ENCODE measurements at regions not wholly inside any gene's neighbourhood (a gene's known extent, or its start where the extent isn't known, plus 50 kb on each side); places are given as distances from the start of the nearest gene placed in this dataset.

DNA sequence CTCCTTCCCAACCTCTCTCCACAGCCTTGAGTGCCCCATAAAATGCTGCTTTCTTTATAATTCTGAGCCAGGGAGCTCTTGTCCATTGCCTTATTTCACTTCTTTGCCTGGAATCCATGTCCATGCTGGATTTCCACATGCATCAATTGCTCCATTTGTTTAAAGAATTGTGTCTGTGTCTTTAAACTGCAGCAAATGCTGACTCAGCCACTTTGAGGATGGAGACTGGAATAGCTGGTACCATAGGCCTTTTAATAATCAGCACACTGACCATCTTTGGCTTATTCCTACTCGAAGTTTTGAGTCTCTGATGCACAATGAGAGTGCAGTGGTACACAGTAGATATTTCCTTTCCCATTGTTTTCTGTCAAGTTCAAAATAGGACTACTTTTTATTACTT is 318.8 kb downstream of the LRIG3 start:
- DNase-seq: no peak

DNA sequence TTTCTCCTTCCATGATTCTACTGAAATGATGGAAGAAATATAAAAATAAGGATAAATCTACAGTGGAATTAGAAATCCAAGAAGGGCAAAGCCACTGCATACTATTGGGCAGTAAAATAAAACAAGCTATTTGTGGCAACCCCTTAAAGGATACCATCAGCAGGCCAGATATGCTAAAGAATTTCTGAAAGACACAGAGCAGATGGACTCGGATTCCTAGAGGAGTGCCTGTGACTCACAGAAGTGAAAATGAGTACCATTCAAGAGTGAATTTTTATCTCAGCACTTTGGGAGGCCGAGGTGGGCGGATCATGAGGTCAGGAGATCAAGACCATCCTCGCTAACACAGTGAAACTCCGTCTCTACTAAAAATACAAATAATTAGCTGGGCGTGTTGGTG is 318.1 kb downstream of the LRIG3 start:
- DNase-seq: no peak

DNA sequence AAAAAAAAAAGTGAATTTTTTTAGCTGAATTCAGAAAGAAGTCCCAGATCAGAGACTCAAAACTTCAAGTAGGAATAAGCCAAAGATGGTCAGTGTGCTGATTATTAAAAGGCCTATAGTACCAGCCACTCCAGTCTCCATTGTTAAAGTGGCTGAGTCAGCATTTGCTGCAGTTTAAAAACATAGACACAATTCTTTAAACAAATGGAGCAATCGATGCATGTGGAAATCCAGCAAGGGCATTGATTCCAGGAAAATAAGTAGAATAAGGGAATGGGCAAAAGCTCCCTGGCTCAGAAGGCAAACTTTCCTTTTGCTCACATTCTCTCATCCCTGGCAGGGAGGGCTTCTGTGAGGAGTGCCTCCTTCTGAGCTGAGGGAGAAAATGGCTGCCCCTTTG is 317.6 kb downstream of the LRIG3 start:
- DNase-seq: no peak

DNA sequence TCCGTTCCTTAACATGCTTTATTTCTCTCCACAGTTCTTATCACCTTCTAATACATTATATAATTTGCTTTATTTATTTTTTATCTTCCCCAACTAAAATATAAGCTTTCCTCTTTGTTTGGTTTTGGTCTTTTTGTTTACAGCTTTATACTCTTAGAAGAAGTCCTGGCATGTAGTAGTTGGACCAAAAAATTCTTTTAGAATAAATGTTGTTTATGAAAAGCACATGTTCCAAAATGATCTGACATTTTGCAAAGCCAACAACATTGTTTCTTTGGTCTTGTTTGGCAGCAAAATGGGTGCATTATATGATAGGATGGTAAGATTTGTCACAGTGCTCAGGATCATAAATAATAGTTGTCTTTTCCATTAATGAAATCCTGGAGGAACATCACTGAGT is 312.5 kb downstream of the LRIG3 start:
- no peak for DNase-seq

DNA sequence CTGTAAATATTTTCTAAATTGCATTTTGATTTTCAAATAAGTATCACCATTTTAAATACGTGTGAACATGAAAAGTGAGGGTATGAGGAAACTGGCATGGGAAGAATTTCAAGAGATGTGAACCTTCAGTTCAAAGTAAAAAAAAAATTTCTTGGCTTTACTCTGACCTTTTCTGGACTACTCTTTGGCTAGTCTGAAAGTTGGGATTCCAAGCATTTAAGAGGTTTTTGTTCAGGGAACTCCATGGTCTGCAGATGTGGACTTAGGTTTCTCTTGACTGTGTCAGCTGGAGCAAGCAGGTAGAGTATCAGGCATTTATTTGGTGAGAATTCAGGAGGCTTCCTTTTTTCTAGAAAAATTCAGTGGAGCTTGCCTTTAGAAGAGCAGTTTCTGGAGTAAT is 311.6 kb downstream of the LRIG3 start:
- no peak for DNase-seq

DNA sequence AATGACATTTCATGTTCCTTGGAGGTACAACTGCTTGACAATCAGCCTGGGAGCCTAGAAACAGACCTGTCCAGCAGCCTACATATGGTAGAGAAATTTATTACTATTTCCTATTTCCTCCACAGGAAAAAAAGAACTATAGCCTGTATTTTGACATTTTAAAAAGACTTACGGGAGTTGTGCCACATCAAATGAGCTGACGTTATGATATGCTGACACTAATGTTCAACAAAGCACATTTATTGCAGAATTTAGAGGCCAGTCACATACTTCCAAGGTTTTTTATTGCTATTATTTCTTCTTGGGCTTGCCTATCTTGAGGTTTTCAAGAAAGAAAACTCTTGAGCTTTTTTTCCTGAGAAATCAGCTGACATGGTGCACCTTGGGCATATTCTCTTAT is 305.3 kb downstream of the LRIG3 start:
- no peak for DNase-seq

DNA sequence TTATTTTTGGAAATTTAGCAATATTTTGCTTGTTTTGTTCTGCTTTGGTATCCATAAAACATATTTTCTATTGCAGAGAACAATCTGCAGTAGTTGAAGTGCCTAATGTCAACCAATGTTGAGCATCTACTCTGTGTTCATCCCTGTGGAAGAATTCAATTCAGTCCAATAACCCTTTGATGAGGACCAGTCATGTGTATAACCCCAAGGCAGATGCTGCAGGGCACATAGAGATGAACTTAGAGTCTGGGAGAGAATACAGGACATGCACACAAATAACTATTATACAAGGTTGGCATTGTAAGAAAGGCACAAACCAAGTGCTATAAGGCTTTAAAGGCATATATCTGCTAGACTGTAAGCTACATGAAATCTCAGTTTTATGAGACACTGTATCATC is 304.7 kb downstream of the LRIG3 start:
- DNase-seq: no peak

DNA sequence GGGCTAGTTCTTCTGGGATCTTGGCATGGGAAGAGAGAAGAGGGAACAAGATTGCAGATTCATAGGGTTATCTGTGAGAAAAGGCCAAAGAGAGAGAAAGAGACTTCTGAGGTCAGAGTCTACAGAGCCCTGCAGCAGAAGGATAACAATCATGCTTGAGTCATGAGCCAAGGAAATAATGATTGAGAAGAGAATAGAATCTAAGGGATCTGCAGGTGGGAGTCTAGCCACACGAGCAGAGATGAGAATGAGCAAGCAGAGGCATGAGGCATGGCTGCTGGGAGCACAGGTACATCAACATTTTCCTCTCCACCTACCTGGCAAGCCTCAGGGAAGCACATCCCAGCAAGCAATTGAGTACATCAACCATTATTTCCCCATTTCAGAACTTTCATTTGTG is 303.7 kb downstream of the LRIG3 start:
- DNase-seq: no peak

DNA sequence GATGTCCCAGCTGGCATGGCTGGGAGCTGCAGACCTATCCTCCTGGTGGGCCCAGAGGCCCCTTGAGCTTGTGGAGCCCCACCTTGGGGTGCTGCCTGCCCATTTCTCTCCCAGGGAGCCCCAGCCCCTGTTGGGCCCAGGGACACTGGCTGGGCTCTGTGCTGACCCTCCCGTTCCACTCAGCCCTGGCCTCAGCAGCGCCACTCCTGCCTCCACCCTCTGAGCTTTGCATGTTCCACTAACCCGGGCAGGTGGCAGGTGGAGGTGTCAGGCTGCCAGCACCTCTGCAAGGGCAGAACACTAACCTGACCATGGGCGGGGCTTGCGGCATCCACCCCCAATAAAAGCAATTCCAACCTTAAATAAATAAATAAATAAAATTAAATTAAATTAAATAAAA is 299.2 kb downstream of the LRIG3 start:
- no peak for DNase-seq

DNA sequence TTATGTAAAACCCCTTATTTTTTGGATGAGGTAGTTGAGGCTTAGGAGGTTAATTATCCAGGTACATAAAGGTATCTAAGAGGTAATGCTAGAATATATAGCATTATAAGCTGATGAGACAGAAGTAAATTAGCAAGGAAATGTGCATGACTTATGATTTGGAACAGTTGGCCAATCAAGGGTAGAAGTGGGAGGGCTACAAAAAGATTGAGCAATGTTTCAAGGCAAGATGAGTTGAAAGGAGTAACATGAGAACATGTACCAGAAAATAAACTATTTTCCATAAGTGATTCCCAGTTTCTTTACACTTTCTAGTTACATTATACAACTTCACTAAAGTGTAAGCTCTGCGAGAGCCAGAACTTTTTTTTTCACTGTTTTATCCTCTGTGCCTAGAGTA is 290.9 kb downstream of the LRIG3 start:
- DNase-seq: no peak

DNA sequence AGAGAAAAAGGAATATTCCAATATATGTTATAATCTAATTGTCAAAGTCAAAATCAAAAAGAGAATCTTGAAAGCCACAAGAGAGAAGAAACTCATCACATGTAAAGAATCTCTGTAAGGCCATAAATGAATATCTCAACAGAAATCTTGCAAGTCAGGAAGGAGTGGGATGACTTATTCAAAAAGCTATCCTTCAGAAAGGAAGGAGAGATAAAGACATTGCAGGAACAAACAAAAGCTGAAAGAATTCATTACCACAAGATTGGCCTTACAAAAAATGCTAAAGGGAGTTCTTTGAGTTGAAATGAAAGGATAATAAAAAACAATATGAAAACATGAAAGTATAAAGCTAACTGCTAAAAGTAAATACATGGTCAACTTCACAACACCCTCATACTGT is 286.8 kb downstream of the LRIG3 start:
- DNase-seq: no peak

DNA sequence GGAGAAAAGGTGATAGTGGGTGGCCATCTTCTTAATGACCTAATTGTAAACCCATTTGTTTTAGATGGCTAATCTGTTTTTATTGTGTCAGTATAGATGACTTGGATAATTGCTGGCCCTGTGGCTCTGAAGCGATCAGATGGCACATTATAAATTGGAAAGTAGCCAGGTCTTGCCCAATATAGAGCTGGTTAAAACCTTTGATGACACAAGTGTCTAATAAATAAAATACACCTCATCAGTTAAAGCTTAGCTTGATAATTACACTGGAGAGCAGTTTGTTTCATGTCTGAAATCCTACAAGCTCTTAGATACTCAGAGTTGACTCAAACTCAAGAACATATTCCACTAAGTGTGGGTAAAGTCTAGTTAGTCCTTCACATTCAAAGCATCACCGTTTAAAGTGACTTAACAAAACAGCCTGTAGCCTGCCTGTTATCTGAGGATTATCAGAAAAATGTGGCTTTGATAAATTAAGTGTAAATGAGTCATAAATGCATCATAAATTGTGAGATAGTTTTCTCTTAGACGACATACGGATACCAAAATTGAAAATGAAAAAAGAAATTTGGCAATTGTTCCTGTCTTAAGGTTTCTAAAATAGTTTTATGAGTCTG is 280.9 kb downstream of the LRIG3 start:
- no peak for DNase-seq

DNA sequence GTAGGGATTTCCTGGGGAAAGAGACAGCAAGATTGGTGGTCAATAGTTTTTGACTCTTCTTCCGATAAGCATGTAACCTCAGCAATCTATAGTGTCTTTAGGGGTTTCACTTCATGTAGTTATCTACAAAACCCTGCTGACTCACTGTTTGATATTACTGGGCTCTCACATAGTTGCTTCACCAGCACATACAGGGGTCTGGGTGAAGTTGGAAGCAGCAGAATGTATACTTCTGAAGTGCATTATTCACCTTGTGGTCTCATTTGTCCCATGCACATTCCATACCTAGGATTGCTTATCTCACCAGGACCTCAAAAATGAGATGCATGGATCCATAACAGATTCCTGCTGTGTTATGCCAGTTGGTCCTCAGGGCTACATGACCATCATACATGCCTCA is 280.0 kb downstream of the LRIG3 start:
- no peak for DNase-seq

DNA sequence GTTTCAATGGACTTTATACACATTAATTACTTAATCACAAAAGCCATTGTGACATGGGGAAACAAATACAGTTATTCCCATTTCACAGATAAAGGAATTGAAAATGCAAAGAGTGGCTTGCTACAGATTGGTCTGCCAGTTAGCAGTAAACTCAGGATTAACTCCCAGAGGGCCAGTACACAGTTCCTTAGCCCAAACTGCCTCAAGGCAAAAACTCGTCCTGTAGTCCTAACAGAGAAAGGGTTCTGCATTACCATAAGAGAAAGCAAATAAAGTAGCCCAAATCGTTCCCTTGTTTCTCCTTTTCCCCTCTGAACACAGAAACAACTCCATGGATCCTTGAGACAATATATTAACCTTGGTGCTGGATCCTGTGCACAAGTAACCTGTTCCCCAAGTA is 274.4 kb downstream of the LRIG3 start:
- DNase-seq: no peak

DNA sequence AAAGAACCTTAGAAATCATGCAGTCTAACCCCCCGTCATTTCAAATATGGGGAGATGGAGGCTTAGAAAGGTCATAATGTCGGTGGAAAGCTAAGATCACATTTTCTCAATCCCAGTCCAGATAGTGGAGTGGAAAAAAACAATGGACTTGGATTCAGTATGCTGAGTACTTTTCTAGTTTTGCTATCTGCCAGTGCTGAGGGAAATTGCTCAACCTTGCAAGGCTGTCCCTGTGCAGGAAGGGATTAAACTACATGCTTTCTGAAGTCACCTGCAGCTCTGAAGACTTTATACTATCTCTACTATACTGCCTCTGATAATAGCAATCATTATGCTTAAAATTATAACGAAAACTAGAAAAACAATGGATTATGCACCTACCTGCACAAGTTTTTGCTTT is 272.8 kb downstream of the LRIG3 start:
- DNase-seq: no peak

DNA sequence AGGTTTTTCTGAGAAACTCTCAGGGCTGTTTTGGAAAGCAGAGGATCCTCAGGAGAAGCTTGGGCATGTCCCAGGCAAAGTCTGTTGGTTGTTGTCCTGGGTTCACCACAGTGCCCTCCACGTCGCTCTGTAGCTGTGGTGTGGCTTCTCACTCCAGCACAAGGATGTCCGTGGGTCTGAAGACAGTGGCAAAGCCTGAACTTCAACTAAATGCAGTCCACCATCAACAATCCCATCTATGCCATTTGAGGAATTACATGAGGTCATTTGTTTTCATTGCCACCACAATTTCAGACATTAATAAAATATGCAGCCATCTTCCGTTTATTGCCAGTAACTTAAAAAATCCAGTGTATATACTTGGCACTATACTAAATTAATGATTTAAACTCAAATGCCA is 272.1 kb downstream of the LRIG3 start:
- DNase-seq: no peak

DNA sequence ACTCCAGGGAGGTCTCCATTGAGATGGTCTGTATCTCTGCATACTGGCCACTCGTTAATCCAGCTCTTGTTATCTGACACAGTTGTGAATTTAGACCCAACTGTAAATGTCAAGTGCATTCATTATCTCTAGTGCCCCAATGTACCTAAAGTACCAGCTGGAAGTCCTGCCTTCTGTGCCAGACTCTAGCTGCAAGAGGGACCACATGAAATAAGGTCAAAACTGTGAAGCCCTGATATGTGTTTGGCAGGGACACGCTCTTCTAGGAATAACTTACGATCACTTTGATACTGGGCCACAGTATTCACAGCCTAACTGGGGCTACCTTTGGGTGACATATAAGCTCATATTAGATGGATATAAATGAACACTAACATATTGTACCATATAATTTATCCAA is 268.5 kb downstream of the LRIG3 start:
- no peak for DNase-seq

DNA sequence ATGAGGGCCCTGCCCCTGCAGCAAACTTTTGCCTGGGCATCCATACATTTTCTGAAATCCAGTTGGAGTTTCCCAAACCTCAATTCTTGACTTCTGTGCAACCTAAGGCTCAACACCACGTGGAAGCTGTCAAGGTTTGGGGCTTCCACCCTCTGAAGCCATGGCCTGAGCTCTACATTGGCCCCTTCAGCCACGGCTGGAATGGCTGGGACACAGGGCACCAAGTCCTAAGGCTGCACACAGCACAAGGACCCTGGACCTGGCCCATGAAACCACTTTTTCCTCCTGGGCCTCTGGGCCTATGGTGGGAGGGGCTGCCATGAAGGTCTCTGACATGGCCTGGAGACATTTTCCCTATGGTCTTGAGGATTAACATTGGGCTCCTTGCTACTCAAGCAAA is 266.3 kb downstream of the LRIG3 start:
- DNase-seq: no peak

DNA sequence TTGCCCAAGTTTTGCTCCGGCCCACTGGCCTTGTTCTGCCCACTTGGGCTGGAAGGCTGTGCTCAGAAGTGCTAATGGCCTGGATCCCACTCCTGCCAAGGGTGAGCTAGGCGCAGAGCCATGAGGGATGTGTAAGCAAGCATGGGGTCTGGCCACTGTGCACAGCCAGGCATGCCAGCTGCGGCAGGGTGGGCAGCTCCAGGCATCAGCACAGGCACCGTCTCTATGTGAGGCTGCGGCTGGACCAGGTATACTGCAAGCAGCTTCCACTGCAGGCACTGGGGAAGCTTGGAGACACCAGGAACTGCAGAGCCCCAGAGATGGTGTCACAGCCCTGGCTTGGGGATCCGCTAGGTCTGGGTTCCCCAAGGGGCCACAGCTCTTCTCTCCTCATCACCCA is 264.9 kb downstream of the LRIG3 start:
- no peak for DNase-seq

DNA sequence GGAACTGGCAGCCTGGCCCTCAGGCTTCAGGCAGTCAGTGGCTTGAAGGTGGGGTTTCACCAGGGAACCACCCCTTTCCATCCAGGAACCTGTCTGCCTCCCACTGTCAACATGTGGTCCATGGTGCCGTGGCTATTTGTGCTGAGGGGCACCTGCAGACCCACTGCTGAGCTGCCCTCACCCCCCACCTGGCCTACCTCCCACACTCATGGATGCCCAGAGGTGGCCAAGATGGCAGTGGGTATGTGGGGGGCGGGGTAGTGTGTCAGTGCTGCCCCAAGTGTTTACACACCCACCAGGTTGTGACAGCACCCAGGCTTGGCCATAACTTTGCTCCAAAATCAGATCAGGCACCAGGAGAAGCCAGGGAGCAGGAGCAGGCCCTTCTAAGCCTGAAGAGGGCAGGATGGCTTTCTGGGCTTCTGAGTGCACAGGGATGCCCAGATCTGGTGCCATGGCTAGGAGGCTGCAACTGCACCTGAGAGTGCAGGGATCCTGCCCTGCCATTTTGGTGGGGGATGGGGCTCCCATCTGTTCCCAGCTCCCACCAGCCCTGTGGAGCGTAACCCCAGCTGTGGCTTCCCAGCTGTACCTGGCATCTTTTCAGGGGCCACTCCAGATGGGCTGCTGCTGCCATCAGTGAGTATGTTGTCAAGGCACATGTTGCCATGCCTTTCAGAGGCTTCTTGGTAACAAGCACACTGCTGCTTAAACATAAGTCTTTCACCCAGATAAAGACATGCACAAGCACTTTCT is 263.9 kb downstream of the LRIG3 start:
- DNase-seq: no peak

DNA sequence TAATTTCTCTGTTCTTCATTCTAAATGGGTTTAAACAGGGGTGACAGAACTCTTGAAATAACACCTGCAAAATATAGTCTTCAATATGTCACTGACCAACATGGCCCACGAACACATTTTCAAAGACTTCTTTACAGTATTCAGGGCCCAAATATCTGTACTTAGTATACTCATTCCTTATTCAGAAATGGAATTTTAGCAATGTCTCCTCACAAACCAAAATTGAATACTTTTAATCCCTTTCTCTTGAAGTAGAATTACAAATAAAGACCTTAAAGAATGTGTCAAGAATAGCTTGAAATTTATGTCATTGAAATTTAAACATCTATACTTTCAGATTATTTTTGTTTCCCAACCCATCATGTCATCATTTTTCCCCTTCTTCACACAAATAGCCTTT is 263.1 kb downstream of the LRIG3 start:
- no peak for DNase-seq

DNA sequence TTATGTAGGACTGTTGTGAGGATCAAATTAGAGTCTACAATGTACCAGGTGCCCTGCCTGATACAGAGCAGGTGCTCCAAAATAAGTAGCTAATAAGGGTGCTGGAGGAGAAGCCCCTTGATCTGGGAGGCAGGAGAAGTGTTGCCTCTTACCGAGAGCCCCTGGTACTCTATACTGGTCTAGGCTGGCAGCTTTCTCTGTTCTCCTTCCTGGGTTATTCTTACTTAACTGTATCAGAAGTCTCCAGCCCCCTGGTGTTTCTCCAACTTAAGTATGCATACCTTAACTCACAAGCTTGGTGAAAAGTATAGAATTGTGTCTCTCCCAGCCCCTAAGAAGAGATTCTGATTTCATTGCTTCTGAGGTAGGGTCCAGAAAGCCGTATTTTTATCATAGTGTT is 254.9 kb downstream of the LRIG3 start:
- DNase-seq: no peak

DNA sequence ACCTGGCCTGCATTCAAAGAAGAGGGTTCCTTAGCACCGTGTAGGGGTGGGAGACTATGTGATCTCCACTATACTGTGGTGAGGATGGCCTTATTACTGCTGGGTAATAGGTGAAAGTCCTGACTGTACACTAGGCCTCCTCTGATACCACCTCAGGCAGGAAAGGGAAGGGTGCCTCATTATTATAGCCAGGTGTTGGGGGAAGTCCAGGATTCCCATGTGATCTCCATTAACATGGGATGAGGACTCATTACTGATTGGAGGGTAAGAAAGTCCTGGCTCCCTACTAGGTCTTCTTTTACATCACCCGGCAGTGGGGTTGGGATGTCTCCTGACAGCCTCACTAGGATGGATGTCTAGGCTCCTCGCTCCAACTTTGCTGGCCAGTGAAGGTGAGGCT is 252.1 kb downstream of the LRIG3 start:
- DNase-seq: no peak

DNA sequence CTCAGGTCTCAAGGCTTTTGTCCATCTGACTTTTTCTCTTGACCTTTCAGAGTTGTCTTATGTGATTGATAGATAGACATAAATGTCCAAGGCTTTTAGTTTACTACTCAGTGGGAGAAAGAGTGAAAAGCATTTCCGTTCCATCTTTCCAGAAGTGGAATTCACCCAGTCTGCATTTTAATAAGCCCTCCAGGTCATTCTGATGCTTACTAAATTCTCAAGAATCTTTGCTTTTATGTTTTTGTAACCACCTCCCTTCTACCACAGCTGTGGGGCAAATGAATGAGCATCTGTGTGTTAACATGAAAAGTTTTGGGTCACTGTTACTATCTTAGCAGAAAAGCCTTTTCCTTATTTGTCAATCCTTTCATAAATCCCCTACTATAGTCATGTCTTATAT is 251.4 kb downstream of the LRIG3 start:
- no peak for DNase-seq

DNA sequence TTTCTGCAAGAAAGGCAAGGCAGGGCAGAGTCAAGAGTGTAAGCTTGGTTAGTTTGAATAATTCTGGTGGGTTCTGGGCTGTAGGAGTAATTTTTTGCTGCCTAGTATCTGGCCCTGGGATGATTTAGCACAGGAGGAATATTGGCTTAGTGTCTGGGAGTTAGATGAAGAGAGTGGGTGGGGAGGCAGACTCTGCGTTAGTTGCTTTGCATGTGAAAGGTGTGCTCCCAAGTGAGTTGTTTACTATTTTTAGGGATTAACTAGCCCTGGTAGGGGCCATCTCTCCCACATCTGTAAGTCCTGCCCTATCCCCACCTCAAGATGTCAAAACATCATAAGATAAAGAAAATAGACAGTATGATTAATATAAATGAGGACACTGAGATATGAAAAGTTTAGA is 249.7 kb downstream of the LRIG3 start:
- DNase-seq: no peak
